Hematopoietic multipotent progenitor cell (in vitro differentiated cells): ENCODE measurements at regions not wholly inside any gene's neighbourhood (a gene's known extent, or its start where the extent isn't known, plus 50 kb on each side); places are given as distances from the start of the nearest gene placed in this dataset.

Experiments used
- DNase-seq, 3 donors: peaks; one replicate each; pipeline ENCODE4 v3.0.0-alpha.2; 2011 to 2015; ENCODE audit warnings: low read depth in 2 of 3, low spot score in 2 of 3

DNA sequence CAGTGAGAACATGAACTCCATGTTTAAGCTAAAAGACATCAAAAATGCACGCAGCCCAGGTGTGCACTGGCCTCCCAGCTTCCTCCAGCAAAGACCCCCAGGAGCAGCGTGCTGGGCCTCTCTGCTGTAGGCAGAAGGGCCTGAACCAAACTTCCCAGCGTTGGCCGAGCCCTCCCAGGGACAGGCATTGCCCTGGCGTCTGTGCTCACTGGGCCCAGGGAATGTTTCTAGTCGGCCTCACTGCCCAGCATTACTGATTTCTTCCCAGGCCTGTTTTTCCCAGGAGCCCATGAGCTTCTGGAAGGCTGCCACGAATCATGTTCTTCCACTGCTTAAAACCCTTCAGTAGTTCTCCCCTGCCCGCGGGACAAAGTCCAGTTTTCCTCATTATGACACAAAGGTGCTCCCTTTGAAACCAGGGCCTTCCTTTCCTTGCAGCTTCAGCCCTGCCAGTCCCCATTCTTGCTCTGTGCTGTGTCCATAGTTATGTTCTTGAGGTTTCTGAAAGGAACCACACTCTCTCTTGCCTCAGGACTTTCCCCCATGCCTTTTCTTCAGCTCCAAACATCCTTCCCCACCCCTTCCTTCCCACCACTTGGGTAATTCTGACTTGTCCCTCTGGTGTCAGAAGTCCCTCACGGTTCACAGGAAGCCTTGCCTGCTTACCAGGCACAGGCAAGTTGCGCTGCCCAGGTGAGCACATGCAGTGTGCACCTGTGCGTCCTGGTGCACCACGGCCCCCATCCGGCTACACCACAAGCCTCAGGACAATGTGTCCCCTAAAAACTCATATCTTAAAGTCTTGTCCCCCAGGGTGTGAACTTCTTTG lies 93.4 kb upstream of the ENPP6 start:
- no peak for DNase-seq

DNA sequence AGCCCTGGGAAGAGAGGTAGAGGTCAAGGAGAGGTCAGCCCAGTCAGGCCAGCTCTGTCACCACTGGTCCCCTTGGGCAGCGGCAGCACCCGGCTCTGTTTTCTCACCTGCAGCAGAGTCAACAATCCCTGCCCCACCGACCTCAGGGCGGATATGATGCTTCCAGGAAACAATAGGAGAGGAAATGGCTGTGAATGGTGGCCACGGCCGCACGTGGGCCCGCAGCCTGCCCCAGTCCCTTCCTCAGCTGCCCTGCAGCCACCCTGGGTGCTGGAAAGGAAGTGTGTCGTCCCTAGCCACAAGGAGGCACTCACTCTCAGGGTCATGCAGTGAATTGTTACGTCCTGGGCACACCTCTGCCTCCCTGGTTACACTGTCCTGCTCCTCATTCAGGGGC lies 92.5 kb upstream of the ENPP6 start:
- DNase-seq, result peak in 1 of 3 donors; percentile 25

DNA sequence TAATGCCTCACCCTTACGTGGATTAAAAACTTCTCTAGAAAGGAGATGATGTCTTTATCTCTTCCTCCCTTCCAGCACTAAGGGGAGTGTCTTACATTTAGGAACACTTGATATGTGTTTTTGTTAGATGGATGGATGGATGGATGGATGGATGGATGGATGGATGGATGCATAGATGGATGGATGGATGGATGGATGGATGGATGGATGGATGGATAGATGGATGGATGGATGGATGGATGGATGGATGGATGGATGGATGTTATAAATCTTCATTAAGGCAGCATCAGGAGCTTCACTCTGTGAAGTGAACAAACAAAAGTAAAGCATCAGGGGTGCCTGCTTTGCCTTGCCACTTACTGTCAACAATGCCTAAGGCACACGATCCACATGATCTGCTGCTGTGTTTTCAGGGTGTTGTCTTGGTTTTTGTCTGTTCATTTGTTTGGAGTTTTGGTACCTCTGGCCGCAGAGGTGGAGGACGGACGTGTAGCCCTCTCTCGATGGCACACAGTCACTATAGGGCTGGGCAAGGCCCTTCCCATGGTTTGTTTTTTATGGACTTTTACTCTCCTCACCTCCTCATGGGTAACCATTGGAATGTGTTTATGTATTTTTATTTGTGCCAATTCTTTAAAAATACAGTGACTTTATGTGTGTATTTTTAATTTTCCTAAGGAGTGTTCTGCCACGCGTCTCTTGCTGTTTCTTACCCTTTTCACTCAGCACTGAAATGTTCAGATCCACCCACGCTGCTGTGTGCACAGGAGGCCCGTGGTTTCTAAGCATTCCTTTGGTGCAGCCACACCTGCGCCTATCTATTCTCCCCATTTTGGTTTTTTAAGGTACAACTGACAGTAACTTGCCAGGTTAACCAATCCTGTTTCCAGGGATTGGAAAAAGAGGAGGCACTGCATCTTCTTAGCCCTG lies 91.8 kb upstream of the ENPP6 start:
- DNase-seq, result no peak

DNA sequence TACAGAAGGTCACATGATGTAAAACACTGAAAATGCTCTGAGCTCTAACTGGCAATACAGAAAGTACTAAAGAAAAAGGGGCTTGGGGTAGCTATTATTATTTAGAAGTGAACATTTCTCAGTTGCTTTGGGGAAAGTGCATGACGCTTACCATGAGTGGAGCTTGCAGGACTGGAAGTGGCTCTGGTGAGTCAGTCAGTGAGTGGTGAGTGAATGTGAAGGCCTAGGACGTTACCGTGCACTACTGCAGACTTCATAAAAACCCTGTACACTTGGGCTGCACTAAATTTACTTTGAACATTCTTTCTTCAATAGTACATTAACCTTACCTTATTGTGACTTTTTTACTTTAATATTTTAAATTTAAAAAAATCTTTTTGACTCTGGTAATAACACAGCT lies 89.3 kb upstream of the ENPP6 start:
- DNase-seq, result no peak

DNA sequence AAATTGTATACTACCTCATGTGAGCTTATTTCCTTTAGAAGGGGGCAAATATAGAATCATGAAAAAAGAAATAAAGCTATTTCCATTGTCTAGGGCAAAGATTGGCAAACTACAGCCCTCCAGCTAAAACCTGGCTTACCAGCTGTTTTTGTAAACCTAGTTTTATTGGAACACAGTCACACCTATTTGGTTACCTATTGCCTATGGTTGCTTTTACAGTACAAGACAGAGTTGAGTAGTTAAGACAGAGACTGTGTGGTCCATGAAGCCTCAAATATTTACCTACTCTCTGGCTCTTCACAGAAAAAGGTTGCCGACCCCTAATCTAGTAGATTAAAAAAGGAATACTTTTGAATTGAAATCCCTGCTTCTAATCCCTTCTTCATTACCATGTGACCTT lies 88.8 kb upstream of the ENPP6 start:
- DNase-seq, result no peak

DNA sequence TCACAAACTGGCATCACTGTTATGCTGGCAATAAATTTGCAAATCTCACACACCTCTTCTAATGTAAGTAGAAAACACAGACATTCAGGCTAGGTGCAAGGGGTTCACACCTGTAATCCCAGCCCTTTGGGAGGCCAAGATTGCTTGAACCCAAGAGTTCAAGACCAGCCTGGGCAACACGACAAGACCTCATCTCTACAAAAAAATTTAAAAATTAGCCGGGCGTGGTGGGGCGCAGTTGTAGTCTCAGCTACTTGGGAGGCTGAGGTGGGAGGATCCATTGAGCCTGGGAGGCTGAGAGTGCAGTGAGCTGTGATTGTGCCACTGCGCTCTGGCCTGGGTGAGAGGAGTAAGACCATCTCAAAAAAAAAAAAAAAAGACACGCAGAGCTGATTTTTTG lies 83.1 kb upstream of the ENPP6 start:
- no peak for DNase-seq

DNA sequence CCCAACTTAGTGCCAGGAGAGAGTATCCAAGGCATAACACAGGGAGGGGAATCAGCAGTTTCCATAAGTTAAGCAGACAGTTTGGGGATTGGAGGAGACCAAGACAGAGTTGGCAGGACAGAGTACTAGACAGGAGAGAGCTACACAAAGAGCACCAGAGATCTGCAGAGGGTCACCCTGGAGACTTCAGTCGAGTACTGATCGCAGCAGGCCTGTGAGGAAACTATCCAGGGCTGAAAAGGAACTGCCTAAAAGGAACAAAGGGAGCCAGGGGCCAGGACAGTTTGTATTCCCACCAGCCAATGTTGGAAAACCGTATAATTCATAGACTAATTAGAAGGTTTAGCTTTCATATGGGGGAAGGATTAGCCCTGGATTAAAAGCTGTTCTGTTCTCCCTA lies 80.6 kb upstream of the ENPP6 start:
- DNase-seq, result no peak

DNA sequence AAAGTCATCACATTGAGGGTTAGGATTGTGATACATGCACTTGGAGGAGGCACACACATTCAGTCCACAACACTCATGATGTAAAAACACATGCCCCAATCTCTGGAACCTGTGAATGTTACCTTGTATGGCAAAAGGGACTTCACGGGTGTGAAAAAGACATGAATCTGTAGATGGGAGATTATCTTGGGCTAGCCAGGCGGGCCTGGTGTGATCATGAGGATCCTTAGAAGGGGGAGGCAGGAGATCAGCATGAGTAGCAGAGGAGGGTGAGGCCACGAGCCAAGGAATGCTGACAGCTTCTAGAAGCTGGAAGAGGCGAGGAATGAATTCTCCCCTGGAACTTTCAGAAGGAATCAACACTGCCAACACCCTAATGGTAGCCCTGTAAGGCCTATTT lies 77.5 kb upstream of the ENPP6 start:
- no peak for DNase-seq

DNA sequence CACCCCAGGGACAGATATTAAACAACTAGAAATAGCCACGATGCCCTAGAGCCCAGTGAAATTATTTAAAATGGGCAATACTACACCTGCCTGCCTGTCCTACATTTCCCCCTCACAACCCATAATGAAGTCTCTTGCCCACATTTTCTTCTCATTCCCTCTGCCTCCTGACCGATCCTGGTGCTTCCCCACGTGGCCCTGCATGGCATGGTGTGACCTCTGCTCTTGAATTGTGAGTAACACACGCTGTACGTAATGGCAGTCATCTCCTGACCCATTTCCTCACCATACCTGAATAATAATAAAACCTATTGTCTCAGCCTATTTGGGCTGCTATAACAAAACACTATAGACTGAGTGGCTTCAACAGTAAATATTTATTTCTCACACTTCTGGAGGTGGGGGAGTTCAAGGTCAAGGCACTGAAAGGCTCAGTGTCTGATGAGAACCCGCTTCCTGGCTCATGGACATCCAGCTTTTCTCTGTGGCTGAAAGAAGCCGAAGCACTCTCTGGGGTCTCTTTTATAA lies 77.0 kb upstream of the ENPP6 start:
- DNase-seq, result no peak

DNA sequence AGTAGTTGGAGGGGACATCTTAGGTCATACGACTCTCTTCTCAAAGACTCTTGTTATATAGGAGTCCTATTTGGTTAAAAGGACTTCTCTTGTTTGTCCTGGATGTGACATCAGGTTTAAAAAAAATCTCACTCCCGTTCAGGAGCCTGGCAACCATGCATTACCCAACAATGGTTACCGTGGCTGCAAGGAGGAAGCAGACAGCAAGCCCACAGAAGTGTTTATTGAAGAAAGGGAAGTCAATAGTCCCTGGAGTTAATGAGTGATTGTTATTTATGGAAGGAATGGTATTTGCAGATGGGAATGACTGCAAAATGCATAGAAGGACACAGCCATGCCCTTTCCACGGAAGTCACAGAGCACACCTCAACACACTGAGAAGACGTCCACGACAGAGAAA lies 75.9 kb upstream of the ENPP6 start:
- DNase-seq, result peak in 2 of 3 donors; percentile 58 to 88

DNA sequence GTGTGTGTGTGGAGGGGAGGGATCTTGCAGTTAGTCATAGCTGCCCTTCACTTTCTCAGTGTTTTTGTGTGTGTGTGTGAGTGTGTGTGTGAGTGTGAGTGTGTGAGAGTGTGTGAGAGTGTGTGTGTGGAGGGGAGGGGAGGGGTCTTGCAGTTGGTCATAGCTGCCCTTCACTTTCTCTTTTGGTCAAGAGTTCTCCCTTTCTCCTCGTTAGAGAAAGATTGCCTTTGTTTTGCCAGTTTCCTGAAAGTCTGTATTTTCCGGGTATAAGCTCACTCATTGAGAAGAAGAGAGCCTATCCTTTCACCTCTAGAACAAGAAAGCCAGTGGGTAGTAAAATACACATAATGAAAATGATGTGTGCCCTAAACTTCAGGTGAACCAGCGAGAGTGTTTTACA lies 75.2 kb upstream of the ENPP6 start:
- DNase-seq, result no peak

DNA sequence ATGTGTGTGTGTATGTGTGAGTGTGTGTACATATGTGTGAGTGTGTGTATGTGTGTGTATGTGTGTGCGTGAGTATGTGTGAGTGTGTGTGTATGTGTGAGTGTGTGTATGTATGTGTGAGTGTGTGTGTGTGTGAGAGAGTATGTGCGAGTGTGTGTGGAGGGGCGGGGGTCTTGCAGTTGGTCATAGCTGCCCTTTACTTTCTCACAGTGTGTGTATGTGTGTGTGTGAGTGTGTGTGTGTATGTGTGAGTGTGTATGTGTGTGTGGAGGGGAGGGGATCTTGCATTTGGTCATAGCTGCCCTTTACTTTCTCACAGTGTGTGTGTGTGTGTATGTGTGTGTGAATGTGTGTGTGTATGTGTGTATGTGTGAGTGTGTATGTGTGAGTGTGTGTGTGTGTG lies 74.8 kb upstream of the ENPP6 start:
- DNase-seq, result no peak

DNA sequence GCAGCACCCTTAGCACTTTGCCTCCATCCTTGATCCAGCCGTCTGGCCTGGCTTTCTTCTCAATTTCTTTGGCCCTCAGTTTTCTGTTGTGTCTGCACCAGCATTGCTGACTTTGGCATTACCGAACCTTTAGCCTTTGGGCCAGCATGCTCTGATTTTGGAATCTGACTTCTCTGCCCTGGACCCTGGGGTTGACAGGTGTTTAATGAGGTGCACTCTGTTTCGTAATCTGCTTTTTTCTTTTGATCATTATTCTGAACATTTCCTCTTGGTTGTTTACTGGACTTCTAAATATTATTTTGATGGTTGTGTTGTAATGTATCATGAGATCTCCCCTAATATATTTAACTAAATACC lies 71.5 kb upstream of the ENPP6 start:
- DNase-seq, result no peak

DNA sequence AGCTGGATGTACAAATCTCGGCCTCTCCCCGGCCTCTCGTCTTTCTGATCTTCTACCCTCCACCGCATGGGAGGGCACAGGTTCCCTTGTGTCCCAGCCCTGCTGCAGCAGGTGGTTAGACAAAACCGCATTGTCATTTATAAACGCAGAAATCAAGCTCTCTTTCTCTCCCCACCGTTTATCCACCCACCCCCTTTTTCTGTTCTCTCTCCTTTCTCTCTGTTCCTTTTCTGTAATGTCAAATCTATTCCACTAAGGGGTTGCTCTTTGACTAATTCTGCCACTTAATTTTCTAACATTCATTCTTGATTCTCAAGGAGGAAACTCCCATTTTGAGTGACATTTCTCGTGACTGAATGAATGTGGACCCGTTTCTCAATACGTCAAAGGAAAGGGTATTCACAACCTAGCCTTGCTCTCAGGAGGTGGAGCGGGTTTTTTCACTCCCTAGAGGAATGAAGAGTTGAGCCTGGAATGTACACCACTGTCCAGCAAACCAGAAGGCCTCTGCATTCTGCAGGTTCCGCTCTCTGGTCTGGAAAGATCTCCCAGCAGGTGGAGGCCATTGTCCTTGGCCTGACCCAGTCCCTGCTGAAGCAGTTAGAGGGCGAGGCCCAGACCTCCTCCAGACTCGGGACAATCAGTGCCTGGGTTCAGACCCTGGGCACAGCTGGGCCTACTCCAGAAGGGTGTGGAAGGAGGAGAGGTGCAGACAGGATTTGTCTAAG lies 70.9 kb upstream of the ENPP6 start:
- peak in 1 of 3 donors; percentile 29 for DNase-seq

DNA sequence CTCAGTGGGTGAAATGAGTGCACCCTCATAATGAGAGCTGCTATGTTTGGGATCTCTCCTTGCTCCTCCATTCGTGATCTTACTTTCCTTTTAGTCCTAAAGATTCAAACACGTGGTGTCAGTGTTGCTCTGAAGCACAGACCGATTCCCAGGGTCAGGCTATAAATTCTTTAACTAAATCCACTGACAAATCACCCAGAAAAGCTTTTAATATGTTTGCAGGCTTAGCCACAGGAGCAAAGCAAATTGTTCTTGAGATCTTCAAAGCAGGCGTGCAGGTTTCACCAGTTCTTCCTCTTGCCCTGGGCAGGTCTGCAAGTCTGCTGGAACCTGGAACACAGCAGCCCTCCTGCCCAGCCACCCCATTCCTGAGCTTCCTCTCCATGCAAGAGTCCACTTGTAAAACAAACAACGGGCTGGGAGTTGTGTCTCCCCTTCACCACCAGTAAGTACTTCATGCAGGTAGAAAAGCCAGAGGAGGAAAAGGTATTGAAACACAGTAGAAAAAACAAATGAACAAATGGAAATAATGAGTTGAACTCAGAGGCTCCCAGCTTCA lies 70.1 kb upstream of the ENPP6 start:
- peak in 1 of 3 donors; percentile 45 for DNase-seq

DNA sequence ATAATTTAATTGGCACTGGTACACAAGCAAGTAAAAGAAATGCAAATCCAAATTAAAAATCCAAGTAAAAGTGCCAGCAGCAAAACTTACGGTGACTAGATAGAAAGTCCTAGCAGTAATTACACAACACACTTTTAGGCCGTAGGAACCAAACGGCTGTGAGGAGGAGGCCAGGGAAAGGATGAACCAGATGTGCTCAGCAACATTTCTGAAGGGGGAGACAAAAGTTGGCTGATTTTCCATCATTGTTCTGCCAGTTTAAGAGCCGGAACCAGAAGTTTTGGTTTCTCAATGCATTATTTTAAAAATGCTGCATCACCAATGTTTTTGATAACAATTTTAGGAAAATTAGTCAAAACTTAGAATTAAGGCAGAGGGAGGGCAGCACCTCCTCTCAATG lies 68.7 kb upstream of the ENPP6 start:
- DNase-seq, result no peak

DNA sequence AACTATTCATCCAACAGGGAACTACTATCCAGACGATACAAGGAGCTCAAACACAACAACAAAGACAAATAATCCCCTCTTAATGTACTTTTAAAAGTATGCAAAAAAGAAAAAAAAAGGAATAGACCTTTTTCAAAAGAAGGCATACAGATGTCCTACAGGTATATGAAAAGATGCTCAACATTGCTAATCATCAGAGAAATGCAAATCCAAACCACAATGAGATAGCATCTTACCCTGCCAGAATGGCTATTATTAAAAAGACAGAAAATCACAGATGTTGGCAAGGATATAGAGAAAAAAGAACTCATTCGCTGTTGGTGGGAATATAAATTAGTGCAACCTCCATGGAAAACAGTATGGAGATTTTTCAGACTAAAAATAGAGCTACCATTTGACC lies 67.1 kb upstream of the ENPP6 start:
- DNase-seq, result no peak

DNA sequence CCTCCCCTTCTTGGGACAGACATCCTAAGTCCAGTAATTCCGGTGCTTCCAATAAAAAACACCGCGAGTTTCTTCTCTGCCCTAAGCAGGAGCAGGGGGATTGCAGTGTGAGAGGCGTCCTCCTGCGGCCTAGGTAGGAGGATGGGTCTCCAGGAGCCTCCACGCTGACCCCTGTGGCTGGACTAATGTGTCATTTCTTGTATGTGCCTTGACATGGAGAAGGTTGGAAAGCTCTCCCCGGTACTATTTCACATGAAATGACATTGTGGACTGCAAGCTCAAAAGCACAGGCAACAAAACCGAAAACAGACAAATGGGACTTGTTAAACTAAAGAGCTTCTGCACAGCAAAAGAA lies 66.6 kb upstream of the ENPP6 start:
- DNase-seq, result no peak

DNA sequence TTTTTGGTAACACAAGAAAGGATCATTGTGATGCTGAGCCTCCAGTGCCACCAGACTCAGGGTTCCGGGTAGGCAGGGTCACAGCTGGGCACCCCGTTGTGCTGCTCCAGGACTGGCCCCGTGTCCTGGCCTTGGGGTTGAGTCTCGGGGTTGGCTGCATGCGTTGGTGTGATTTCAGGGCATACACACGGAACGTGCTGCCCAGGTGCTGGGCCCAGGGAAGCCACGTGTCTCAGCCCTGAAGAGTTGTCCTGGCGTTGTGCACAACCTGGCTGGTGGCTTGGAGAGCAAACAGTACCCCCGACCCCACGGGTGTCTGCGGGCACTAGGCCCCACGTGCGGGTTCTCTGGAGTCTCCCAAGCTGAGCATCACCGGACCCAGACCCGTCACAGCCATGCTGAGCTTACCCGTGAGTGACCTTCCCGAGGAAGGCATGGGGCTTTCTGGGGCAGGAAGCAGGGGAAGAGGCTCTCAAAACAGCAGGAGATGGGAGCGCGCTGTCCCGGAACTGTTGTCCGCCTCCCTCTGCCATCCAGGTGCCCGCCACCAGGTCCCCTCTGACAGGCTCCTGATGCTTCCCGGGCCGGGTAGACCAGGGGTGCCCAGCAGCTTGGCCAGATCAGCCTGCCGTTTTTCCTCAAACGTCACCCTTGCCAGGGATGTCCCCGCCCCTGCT lies 66.1 kb upstream of the ENPP6 start:
- no peak for DNase-seq

DNA sequence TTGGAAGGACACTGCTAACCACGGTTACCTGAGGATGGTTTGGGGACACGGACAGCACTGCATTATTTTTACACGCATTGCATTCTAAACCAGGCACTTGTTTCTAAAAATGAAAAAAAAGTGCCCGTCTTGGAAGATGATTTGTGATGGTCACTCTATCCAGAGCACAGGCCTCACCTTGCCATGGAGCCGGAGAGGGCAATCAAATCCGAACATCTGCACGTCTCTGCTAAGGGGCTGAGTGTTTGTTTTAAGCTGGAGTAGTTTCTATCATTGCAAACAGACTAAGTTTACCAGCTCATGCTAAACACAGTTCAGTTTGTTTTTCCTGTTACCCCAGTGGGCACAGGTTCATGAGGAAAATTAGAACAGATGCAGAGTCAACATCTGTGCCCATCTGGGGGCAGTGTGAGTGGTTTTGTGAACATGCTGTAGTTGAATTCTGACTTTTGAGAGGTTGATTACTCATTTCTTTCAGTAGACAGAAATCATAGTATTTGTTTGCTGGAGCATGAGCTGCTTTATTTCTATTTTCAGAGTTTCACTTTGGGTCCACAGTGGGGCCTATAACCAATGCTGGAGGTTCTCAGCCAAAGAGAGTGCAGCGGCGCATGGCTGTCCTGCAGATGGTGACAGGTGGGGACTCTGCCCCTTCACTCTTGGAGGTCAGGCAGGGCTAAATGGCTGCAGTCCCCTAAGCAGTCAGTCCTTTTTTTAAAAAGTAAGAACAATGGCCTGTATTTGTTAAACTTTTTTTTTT lies 65.4 kb upstream of the ENPP6 start:
- DNase-seq, result no peak
